AG10803 (cell line): ENCODE measurements at regions not wholly inside any gene's neighbourhood (a gene's known extent, or its start where the extent isn't known, plus 50 kb on each side); places are given as distances from the start of the nearest gene placed in this dataset.

ENCODE experiments used
- DNase-seq: peaks from one replicate; pipeline ENCODE4 v3.0.0; 2010; ENCODE audit warnings: low read depth
- H3K4me3 ChIP-seq: 2 replicates; pipeline ENCODE4 v1.5.1; 2011; ENCODE audit warnings: mild to moderate bottlenecking, low read length, control low read depth
- CTCF ChIP-seq: conservative IDR thresholded peaks from 2 replicates; pipeline ENCODE4 v1.5.1; 2011; ENCODE audit warnings: mild to moderate bottlenecking, low read length, control low read depth, inconsistent platforms

GRCh38 chr13:85434927-85435326, 364.3 kb downstream of the SLITRK6 start:
- no peak overlapping the region for H3K4me3 ChIP-seq
- no peak for DNase-seq
- TF ChIP-seq CTCF = no peak

GRCh38 chr13:85432881-85433280, 366.3 kb downstream of the SLITRK6 start:
- DNase-seq = no peak
- H3K4me3 ChIP-seq = no peak overlapping the region
- no peak for TF ChIP-seq CTCF

- no peak for DNase-seq
- no peak for TF ChIP-seq CTCF
- H3K4me3 ChIP-seq = no peak overlapping the region
These were observed 367.5 kb downstream of the SLITRK6 start for GRCh38 chr13:85431720-85432119.

GRCh38 chr13:85430216-85430794, 368.9 kb downstream of the SLITRK6 start:
- no peak overlapping the region for H3K4me3 ChIP-seq
- TF ChIP-seq CTCF = no peak

GRCh38 chr13:85427416-85427815, 371.8 kb downstream of the SLITRK6 start:
- DNase-seq = no peak
- no peak for TF ChIP-seq CTCF
- no peak overlapping the region for H3K4me3 ChIP-seq

More at GRCh38 chr13:85430216-85430794, 368.9 kb downstream of the SLITRK6 start:
- DNase-seq = no peak

- no peak overlapping the region for H3K4me3 ChIP-seq
- no peak for TF ChIP-seq CTCF
- no peak for DNase-seq
These were observed 379.1 kb downstream of the SLITRK6 start for GRCh38 chr13:85420136-85420535.

- no peak for TF ChIP-seq CTCF
- no peak for DNase-seq
These were observed 379.6 kb downstream of the SLITRK6 start for GRCh38 chr13:85419611-85420010.

More at GRCh38 chr13:85419611-85420010, 379.6 kb downstream of the SLITRK6 start:
- no peak overlapping the region for H3K4me3 ChIP-seq
